GM18519 (cell line): ENCODE measurements at regions not wholly inside any gene's neighbourhood (a gene's known extent, or its start where the extent isn't known, plus 50 kb on each side); places are given as distances from the start of the nearest gene placed in this dataset.
A peak's percentile ranks its signal among the peaks of the same experiment; 100 is the strongest.

Source experiments
- ATAC-seq: cut with Tn5 transposase; IDR thresholded peaks from one replicate; pipeline ENCODE4 v1.9.1; 2021; ENCODE audit warnings: mild to moderate bottlenecking, moderate library complexity; ENCODE audit not compliant: unreplicated experiment, low FRiP score

- no peak for ATAC-seq
These were observed 70.7 kb upstream of the ARMC2 start for GRCh38 chr6:108777536-108777935.

DNA sequence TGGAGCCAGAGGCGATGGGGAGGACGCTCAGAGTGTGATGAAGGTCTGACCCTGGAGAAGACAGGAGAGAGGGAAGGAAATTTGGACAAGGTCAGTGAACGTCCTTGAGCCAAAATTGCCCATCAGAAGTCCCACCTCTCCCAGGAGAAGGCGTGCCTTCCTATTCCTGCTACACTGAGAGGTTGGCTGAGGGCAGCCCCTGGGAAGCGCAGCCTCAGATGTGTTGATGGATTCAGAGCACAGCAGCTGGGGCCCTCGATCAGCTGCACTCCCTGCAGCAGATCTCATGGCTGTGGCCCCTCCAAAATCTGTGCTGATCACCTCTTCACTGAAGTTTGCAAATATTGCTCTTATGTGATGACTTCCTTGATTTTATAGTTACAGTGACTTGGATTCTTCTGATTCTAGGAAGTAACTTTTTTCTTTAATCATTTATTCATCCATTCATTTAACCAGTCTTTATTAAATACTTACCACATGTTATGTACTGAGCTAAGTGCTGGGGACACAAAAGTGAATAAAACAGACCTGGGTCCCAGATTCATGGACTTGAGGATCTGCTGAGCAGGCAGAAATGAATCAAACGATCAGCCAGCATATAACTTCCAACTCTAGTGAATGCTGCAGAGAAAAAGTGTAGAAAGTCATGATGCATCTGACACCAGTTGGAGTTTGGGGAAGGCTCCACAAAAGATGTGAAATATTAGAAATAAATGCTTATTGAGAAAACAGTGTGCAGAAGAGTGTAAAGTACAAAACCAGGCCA lies 69.6 kb upstream of the ARMC2 start:
- no peak for ATAC-seq

GRCh38 chr6:108779536-108780275 lies 68.5 kb upstream of the ARMC2 start:
- no peak for ATAC-seq

- ATAC-seq = no peak
These were observed 67.4 kb upstream of the ARMC2 start for GRCh38 chr6:108780784-108781183.

DNA sequence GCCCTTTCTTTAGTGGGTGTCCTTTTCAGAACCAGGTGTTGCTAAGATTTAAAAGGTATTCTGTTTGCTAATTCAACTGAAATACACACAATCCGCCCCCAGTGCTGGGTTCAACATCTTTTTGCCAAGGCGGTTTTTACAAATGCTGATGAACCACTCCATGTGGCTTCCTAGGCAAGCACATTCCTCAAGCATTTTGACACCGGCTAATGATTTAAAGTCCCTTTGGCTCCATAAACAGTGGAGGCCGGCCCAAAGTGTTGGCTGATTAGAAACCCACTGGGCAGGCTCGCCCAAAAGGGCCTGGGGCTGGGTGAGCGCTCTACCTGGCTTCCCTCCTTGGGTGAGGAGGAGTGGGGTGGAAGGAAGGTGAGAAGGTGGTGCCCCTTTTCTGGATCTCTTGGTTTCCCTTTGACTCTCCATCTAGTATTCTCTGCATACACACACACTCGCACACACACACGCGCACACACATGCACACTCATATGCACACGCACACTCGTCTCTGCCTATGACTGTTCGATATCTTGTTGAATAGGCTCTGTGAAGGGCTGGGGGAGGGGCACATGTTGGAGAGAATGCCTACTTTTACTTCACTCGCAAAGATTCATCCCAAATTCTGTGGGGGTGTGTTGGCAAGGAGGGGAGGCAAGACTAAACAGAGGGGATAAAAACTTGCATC lies 66.7 kb upstream of the ARMC2 start:
- no peak for ATAC-seq

DNA sequence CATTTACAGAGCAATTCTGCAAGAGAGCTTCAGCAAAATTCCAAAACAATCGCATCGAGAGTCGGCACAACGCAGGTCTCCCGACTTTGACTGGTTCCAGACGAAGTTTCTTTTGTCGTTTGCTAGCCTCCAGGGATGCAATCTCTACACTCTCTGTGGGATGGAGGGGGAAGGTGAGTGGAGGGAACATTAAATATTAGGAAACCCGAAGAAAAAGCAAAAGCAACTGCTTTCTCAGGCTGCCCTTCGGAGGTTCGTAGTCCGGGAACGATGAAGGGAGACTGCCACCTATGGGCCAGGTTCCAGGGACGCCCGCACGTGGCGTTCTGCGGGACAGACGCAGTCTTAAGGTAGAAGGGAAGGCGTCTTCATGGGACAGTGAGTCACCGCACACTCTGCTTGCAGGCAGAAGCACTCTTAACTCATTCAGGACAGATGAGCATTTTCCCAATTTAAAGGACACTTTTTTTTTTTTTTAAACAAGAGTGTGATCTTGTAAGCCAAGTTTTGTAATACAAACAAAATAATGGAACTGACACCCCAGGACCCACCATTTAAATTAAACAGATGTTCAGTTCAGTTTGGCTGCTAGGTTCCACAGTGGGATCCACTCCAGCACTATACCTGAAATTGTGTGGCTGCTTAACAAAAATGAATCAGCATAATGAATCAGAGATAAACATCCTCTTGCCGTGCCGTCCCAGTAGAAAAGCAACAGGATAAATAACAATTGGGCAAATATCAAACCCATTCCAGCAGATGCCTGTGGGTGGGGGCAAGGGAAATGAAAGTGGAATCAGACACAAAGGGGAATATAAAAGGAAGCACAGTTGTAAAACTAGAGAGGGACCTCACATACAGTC lies 65.8 kb upstream of the ARMC2 start:
- ATAC-seq = peak; percentile 46

DNA sequence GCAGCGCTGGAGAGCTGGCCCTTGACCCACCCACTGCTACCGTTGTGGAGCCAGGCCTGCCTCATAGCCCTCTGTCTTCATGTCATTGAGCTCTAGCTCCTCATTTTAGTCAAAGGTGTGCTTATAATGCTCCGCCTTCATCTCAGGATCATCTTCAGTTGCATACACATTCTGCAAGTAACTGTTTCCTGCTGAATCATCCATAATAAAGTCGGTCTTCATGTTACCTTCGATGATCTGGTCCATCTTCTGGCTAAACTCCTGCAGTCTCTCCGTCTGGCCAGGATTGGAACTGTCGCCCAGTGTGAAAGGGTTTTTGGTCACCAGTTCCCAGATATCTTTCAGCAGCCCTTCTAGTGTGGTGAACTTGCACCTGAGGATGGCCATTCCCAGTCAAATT lies 62.6 kb upstream of the ARMC2 start:
- no peak for ATAC-seq

GRCh38 chr6:108788416-108788815 lies 59.8 kb upstream of the ARMC2 start:
- no peak for ATAC-seq

GRCh38 chr6:108789475-108789874 lies 58.7 kb upstream of the ARMC2 start:
- ATAC-seq = no peak

GRCh38 chr6:108791700-108792099 lies 56.5 kb upstream of the ARMC2 start:
- no peak for ATAC-seq

GRCh38 chr6:108793516-108794251 lies 54.5 kb upstream of the ARMC2 start:
- no peak for ATAC-seq

- ATAC-seq = no peak
These were observed 53.1 kb upstream of the ARMC2 start for GRCh38 chr6:108795122-108795521.

DNA sequence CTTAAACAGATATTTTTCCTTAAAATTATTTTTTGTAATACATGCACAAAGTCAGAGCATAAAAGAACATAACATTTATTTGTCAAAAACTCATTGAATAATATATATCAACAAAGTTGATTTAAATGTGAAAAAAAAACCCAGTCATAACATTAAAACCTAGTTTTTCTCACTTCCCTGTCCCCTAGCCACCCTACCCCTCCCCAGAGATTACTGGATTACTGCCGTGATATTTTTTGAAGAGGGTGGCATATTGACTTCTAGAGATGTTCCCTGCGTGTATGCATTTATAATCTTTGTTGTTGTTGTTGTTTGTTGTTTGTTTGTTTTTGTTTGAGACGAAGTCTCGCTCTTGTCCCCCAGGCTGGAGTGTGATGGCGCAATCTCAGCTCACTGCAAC lies 52.4 kb upstream of the ARMC2 start:
- no peak for ATAC-seq

- no peak for ATAC-seq
These were observed 51.3 kb upstream of the ARMC2 start for GRCh38 chr6:108796875-108797274.

DNA sequence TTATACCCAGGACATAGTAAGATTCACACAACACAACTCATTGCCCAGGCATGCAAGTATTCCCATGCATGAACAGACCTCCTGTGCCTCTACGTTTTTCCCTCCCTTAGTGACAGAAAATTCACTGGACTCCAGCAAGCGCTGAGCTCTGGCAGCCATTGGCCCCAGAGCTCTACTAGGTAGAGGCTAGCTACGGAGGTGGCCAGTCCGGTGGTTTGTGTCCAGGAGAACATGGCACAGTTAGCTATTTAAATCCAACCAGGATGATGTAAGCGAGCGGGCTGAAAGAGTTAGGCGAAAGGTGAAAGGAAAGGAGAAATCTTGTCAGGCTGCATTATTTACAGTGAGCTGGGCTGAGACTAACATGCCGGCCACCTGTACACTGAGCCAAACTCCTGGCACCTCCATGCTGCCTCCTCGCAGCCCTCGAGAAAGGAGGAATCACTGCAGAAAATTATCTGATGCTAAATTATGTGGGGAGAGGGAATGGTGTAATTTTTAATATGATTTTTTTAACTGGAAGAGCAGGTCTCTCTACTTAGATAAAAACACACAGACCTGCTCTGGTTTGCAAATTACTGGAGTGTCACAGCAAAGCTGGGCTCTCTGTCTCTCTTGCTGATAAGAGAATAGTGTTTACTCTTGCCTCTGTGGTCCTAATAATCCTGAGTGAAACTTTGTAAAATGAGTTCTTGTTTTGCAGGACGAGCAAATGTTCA lies 50.1 kb upstream of the ARMC2 start:
- ATAC-seq = no peak
